Colonic mucosa (tissue), 4 donors: ENCODE measurements at regions not wholly inside any gene's neighbourhood (a gene's known extent, or its start where the extent isn't known, plus 50 kb on each side); places are given as distances from the start of the nearest gene placed in this dataset.
A peak's percentile ranks its signal among the peaks of the same experiment; 100 is the strongest.

Experiments used
- DNase-seq: peaks from one replicate; pipeline ENCODE4 v3.0.0-alpha.2; 2020
- H3K27ac ChIP-seq: fragments of 200-600 bp; one replicate; pipeline ENCODE4 v1.8.0; 2021
- H3K27me3 ChIP-seq: fragments of 200-600 bp; one replicate; pipeline ENCODE4 v1.8.0; 2021
- H3K36me3 ChIP-seq: fragments of 200-600 bp; one replicate; pipeline ENCODE4 v1.8.0; 2021
- H3K4me1 ChIP-seq: fragments of 200-600 bp; one replicate; pipeline ENCODE4 v1.8.0; 2021; ENCODE audit warnings: mild to moderate bottlenecking
- H3K4me3 ChIP-seq: fragments of 200-600 bp; one replicate; pipeline ENCODE4 v1.8.0; 2021
- H3K9ac ChIP-seq, 2 donors: one replicate each; pipeline ENCODE4 v1.7.0; 2013; ENCODE audit warnings: control low read depth in 2 of 2, low read depth in 2 of 2, low read length in 2 of 2
- H3K9me3 ChIP-seq: fragments of 200-600 bp; one replicate; pipeline ENCODE4 v1.8.0; 2021
- CTCF ChIP-seq: fragments of 200-600 bp; IDR thresholded peaks from one replicate; pipeline ENCODE4 v1.8.0; 2022; ENCODE audit warnings: antibody characterized with exemption, mild to moderate bottlenecking
- intact Hi-C: fragments of 100-400 bp; cut with DNase I; formaldehyde crosslinking; loops from one replicate; pipeline ENCODE4 v1.14.1; 2022
- donor health status: healthy.
- donor health status: DM: no; HTN: no; CAD: no.
- donor health status: DM: no; HTN: no; CAD: no.

- Histone ChIP-seq H3K9me3 (no peaks in the 10 kb centered on the region), H3K9ac (no peak overlapping the region), H3K4me1 (no peaks in the 10 kb centered on the region), H3K4me3 (no peak overlapping the region), H3K27me3 (no peaks in the 10 kb centered on the region), H3K27ac (no peak overlapping the region), H3K36me3 (no peaks in the 10 kb centered on the region)
- TF ChIP-seq CTCF: no peak
- intact Hi-C loops: no loop called here
- peak; percentile 24 for DNase-seq
These were observed 117.9 kb downstream of the CYLD start for GRCh38 chr16:50859628-50860360.

GRCh38 chr16:50858877-50859627 lies 117.2 kb downstream of the CYLD start:
- no peak overlapping the region for H3K4me3 ChIP-seq
- H3K36me3 ChIP-seq: no peaks in the 10 kb centered on the region
- no peaks in the 10 kb centered on the region for H3K27me3 ChIP-seq
- no peak overlapping the region for H3K9ac ChIP-seq
- no peaks in the 10 kb centered on the region for H3K9me3 ChIP-seq
- H3K27ac ChIP-seq: no peak overlapping the region
- no peaks in the 10 kb centered on the region for H3K4me1 ChIP-seq
- no peak for TF ChIP-seq CTCF
- no peak for DNase-seq
- intact Hi-C loops: no loop called here

GRCh38 chr16:50858376-50858775 lies 116.5 kb downstream of the CYLD start:
- Histone ChIP-seq H3K9ac (no peak overlapping the region), H3K36me3 (no peaks in the 10 kb centered on the region), H3K27me3 (no peaks in the 10 kb centered on the region), H3K4me1 (no peaks in the 10 kb centered on the region), H3K9me3 (no peaks in the 10 kb centered on the region), H3K4me3 (no peak overlapping the region), H3K27ac (no peak overlapping the region)
- intact Hi-C loops: no loop called here
- DNase-seq: no peak
- no peak for TF ChIP-seq CTCF

GRCh38 chr16:50857881-50858280 lies 116.0 kb downstream of the CYLD start:
- Histone ChIP-seq H3K27ac (no peak overlapping the region), H3K36me3 (no peaks in the 10 kb centered on the region), H3K4me3 (no peak overlapping the region), H3K27me3 (no peaks in the 10 kb centered on the region), H3K4me1 (no peaks in the 10 kb centered on the region), H3K9me3 (no peaks in the 10 kb centered on the region), H3K9ac (no peak overlapping the region)
- no peak for DNase-seq
- intact Hi-C loops: no loop called here
- TF ChIP-seq CTCF: no peak

- DNase-seq: no peak
- H3K36me3 ChIP-seq: no peaks in the 10 kb centered on the region
- H3K4me1 ChIP-seq: no peaks in the 10 kb centered on the region
- intact Hi-C loops: no loop called here
- H3K27me3 ChIP-seq: no peaks in the 10 kb centered on the region
- H3K27ac ChIP-seq: no peak overlapping the region
- TF ChIP-seq CTCF: no peak
- H3K9me3 ChIP-seq: no peaks in the 10 kb centered on the region
- no peak overlapping the region for H3K4me3 ChIP-seq
- no peak overlapping the region for H3K9ac ChIP-seq
These were observed 115.1 kb downstream of the CYLD start for GRCh38 chr16:50856991-50857390.
